ENCODE measurements at regions not wholly inside any gene's neighbourhood (a gene's known extent, or its start where the extent isn't known, plus 50 kb on each side); places are given as distances from the start of the nearest gene placed in this dataset.

- no peak for TF ChIP-seq CTCF (IDR thresholded peaks at IDR 0.05; ENCODE audit: poor library complexity)
- no peak for TF ChIP-seq EZH2 (IDR thresholded peaks at IDR 0.05; ENCODE audit: borderline replicate concordance)
- no peak for TF ChIP-seq EZH2phosphoT487 (IDR thresholded peaks at IDR 0.05; ENCODE audit: low read depth, severe bottlenecking, unreplicated experiment)
Observed at GRCh38 chr5:12162863-12163262, 258.6 kb upstream of the CTNND2 start.

All from hepatocyte (in vitro differentiated cells).